Hematopoietic multipotent progenitor cell treated with erythropoietin and hydrocortisone succinate and interleukin-3 and kit ligand, for 17 days (in vitro differentiated cells): ENCODE measurements at regions not wholly inside any gene's neighbourhood (a gene's known extent, or its start where the extent isn't known, plus 50 kb on each side); places are given as distances from the start of the nearest gene placed in this dataset.
"Not testable (repeated sequence)": the region's sequence is repeated elsewhere in the genome, so short reads cannot be mapped to it uniquely, and the experiment has no call there.

Source experiments
- DNase-seq: peaks from one replicate; pipeline ENCODE4 v3.0.0-alpha.2; 2015; ENCODE audit warnings: low spot score

DNA sequence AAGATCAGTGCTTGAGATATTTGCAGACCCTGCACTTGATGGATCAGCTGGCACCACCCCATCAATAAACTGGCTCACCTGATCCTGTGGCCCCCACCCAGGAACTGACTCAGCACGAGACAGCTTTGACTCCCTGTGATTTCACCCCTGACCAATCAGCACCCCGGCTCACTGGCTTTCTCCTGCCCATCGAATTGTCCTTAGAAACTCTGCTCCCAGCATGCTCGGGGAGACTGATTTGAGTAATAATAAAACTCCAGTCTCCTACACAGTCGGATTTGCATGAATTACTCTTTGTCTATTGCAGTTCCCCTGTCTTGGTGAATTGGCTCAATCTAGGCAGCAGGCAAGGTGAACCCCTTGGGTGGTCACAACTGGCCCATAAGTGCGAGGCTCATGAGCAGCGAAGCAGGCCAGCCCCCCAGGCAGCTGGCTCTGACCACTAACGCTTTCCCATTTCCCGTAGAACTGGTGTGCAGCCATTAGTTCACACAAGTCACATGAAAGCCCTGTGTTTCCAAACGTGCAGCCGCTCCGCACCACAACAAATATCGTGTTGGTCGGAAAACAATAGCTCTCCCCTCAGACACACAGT is 79.6 kb downstream of the RSPH3 start:
- no peak for DNase-seq

DNA sequence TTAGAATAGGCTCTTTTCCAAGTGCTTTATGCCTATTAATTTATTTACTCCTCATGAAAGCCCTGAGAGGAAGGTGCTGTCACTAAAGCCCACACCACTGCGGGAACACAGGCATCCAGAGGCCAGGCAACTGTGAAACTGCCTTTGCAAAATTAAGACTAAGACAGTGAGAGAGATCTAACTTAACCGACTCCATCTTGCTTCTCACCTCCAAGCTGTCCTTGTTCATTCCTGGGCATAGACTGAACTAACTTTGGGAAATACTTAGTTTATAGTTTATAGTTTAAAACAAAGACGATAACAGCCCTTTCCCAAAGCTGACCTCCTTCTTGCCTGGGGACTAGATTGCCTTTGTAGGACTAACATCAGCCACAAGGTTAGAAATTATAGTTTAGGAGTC is 80.1 kb downstream of the RSPH3 start:
- DNase-seq, result no peak

DNA sequence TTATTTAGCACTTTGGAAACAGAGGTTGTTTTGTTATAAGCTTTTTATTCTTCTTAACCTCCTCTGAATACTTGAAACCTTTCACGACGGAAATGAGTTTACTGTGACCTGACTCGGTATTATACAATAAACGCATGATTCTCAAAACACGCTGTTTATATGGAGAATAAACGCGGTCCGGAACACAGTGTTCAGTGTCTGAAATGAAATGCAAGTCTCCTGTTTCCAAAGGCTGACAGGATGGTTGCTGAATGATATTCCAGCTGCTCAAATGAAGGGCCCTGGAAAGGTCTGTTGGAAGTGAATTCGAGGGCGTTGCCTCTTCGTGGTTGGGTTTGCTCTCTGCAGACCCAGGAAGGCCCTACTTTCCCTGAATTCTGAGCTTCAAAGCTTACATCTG is 83.4 kb downstream of the RSPH3 start:
- DNase-seq, result no peak

DNA sequence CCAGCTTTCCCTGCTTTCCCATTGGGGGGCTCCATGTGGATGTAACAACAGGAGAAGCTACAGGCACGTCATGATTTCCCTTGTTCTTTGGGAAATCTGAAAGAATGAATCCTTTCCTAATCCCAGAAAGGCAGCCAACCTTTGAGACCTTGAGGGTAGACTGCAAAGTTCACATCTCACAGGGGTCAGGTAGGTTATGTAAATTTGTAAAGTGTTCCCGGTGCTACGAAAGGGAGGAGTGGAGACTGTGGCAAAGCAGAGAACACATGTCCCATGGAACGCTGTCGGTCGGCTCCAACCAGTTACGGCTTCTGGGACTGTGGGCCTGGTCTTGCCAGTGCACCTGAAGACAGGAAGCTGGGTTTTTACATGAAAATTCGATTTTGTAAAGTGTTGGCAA is 85.1 kb downstream of the RSPH3 start:
- no peak for DNase-seq

DNA sequence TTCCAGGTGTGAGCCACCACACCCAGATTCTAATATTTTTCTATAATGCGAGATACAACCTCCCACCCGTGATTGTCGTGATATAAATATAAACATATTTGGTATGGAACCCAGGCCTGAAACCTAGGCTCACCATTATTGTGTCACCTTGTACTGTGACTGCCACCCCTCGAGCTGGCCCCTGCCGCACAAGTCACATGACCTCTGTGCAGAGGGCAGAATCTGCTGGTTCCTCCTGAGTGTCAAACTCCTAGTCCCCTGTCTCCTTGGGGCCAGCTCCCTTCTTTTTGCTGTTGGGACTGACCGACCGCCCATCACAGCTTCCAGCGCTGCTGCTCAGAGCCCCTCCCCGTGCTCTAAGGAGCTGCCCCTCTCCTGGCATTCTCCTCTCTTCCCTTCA is 86.4 kb downstream of the RSPH3 start:
- DNase-seq, result no peak

DNA sequence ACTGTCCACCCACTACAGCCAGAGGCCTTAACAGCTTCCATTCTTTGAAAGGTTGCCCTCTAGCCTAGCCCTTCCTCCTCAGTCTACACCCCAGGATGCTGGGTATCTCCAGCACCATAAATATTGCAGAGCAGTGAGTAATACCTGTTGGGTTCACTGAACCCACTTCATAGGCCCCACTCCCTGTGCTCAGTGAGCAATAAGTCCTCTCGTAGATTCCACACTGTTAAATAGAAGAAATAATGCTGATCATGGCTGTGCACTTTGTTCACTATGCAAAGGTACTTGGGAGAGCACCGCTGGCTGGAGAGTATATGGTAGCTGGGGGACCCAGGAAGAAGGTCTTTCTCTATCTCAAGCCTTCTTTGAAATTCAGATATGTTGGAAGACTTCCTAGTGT is 87.3 kb downstream of the RSPH3 start:
- no peak for DNase-seq

DNA sequence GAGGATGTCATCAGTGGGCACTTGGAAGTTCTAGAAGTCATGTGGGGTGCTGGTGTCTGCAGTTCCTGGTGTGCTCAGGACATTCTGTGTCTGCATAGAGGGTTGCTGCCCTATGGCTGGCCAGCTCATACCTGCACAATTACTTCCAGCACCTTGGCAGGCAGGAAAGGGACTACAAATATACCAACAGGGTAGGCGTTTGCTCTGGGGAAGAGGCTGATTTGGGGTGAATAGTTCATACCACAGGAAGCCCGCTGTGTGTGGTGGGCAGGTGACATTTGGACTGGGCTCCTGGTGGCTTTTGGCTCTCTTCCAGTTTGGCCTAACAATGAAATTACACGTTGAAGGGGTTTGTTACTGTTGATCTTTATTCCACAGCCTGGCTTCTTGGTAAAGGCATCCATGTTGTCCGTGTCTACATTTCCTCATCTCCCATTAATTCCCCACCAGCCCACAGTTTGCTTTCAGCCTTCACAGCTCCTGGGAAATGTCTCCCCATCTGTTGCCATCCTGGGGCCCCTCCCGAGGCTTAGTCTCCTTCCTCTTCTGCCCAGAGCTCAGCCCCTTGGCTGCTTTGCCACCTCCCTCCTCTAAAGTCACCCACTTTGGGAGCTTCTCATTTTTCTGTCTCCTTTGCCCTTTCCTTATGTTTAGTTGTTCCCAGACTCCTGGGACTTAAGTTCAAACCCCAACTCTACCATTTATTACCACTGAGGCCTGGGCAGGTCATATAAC is 88.1 kb downstream of the RSPH3 start:
- DNase-seq, result no peak

DNA sequence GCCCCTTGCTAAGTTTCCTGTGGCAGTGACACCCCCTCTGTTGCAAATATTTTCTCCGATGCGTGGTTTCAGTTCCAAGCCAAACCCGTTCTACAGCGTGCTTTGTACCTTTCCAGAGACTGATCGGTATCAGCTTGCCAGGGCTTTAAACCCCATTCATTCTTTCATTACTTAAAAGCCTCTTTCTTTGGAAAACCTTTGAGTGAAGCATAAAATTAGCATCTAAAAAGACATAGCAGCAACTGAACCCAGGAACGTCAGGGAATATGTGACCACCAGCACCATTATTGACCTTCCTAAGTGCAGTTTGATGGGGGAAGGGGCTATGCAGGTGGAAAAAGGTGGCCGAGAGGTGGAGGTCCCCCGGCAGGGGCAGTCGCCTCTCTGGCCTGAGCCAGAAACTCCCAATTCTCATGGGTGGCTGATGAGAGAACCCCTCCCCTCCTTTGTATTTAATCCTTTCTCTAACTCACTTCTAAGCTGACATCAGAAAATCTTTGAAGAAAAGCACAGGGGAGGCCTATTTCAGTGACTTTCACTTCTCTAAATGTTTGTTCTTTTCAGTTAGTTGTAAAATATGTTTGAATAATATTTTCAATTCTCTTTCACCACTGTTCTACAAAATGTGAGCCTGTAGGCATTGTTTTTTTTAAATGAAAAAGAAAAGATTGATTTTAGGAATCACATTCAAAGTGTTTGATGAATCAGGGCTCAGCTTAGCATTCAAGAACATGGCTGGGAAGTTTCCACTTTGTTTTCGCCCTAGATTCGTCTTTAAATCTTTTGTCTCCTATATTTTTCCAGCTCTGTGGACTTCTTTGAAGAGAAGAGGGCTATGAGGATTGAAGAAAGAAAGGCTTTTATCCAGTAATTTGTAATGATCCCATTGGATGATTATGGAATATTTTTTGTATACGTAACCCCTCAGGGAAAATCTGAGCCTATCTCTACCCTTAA is 89.2 kb downstream of the RSPH3 start:
- no peak for DNase-seq

DNA sequence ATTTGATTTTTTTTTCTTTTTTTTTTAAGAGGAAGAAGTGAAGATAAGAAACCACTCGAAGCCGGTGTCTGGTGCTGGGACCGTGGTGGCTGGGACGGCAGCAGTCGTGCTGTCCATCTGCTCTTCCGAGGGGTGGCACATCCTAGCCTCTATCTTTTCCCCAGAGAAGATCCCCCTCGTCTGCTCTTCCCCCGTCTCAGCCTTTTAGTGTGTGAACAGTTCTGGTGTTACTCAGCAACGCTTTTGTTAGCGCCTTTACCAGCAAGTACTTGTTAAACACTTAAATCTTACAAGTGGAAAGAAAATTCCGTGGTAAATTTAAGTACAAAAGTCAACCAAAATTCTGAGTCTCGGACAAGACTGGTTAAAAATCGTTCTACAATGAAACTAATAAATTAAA is 90.1 kb downstream of the RSPH3 start:
- no peak for DNase-seq

DNA sequence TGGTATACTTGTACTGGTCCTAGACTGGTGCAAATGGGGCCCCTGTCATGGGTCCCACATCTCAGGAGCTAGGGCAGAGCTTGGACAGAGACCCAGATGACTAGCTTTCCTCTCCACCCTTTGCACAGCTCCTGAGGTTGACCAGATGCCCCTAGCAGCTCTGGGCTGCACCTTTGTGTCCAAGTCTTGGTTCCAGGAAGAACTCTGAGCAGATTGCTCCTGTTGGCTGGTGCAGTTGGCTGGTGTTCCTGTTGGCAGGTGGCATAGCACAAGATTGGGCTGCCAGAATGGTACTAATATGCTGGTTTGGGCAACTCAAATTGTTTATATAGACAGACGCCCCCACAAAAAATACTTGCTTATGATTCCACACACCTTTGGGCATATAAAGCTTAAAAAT is 89.4 kb upstream of the EZR start:
- no peak for DNase-seq

DNA sequence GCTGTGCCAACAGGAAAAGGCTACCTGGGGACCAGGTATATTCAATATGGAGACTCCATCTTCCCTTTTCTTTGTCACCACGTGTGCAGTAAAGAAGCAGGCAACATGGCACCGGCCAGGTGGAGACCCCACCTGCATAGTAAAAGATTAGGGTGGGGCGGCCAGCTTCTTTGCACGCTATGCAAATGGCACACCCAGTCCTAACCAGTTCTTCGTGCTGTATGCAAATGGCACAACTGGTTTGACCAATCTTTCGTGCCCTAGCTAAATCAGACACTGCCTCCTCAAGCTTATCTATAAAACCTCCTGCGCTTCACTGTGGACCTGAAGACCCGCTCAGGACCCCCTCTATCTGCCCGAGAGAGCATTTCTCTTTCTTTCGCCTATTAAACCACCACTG is 88.8 kb upstream of the EZR start:
- DNase-seq, result no peak

DNA sequence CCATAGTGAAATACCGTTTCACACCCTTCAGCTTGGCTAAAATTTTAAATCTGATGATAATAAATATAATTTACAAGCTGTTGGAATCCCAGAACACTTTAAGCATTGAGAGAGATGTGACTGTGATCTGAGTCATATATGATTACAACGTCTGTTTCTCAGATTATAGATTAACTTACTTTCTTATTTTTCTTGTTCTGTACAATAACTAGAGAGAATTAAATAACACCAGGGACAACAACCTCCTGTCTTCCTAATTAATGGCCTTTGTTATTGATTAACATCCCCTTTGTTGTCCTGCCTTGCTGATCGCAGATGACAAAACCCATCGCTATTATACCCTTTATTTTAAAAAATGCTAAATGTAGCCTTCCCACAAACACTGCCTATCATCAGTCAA is 87.8 kb upstream of the EZR start:
- no peak for DNase-seq

DNA sequence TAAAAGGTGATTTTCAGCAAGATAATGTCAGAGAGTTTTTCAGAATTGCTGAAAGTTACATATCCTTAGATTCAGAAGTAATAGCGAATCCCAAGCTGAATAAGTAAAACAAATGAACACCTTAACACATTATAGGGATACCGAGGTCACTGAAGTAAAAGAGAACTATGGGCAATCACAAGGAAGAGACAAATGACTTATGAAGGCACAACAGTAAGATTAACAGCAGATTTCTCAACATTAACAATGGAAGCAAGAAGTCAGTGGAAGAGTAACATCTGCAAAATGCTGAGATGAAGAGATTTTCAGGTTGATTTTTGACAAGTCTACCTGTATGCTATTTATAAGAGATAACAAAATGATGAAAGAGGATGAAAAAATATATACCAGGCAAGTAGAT is 86.1 kb upstream of the EZR start:
- no peak for DNase-seq

DNA sequence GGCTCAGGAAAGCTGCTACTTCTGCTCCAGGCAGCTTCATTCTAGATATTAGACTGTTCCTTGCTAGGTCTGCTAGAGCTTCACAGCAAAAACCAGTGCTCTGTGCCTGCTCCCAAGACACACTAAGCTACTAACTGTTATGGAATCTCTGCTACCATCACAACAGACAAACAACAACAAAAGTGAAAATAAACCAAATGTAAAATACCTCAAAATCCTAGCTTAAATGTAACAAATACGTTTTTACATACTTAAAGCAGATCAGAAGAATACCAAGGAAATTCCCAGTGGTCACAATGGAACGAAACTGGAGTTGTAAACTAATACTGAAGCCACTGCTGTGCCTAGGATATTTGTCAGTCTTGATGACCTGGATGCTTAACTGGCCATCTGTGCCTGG is 84.6 kb upstream of the EZR start:
- no peak for DNase-seq

DNA sequence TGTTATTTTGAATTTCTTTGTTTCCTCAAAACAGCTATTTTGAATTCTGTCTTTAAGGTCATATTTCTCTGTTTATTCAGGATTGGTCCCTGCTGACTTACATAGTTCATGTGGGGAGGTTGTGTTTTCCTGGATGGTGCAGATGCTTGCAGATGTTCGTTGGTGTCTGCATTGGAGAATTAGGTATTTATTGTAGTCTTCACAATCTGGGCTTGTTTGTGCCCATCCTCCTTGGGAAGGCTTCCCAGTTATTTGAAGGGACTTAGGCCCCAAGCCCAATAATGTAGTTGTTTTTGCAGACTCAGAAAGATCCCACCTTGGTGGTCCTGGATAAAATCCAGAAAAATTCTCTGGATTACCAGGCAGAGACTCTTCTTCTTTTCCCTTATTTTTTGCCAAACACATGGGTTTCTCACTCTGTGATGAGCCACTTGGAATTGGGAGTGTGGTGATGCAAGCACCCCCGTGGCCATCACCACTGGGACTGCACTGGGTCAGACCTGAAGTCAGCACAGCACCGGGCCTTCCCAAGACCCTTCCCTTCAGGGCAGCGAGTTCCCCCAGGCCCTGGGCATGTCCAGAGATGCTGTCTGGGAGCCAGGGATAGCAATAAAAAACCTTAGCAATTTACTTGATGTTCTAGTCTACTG is 81.6 kb upstream of the EZR start:
- DNase-seq, result no peak

DNA sequence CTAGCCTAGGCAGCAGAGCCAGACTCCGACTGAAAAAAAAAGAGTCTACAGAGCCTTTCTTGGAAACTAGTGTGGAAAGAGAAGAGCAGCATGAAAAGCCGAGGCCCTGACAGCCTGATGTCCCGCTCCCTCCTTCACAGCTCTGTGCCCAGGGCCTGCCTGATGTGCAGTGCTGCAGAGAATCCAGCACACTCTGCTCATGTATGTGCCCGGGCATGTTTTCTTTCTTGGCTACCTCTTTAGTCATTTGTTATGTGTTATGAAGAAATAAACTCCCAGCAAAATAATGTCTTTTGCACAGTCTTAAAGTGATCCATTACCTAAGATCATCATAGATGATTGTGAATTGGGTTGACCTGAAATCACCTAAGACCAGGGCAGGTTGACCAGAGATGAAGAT is 78.1 kb upstream of the EZR start:
- DNase-seq, result no peak

DNA sequence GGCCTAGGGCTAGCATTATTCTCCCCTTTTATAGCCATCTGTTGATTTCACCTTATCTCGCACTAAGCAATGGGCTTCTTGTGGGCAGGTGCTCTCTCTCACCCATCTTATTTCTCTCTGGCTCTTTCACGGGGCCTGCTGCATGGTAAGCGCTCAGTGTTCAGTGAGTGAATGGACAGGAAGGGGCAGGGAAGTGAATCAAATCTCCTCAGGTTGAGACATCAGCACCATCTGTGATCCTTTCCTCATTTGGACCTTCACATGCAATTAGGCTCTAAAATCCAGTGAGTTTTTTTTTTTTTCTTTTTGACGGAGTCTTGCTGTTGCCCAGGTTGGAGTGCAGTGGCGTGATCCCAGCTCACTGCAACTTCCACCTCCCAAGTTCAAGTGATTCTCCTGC is 76.5 kb upstream of the EZR start:
- no peak for DNase-seq

DNA sequence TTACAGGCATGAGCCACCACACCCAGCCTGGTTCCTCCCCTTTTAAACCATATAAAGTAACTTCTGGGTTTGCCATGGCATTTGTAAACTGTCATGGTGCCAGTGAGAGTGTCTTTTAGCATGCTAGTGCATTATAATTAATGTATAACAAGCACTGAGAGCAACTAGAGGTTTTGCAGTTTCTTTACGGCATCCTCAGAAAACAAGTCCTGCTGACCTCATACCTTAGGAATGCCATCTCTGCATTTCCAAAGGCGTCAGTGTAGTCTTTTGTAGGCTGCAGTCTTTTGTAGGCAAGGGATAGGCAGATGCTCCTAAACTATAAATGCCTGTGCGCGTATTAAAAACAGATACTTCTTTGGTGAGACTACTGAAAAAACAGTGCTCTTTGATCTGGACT is 75.0 kb upstream of the EZR start:
- DNase-seq, result no peak

DNA sequence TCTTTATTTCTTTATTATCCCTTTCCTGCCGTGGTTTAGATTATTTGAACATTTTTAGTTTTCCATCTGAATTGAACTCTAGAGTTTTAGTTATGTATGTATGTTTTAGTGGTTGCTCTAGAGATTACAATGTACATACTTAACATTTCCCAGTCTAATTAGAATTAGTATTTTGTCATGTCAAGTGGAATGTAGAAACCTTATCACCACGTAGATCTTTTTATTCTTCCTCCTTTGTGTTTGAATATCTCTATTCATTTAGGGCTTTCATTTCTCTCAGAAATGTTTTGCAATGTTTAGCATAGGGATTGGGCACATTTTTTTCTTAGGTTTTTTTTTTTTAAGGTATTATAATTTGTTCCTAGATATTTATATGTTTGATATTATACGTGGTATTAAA is 73.1 kb upstream of the EZR start:
- no peak for DNase-seq

DNA sequence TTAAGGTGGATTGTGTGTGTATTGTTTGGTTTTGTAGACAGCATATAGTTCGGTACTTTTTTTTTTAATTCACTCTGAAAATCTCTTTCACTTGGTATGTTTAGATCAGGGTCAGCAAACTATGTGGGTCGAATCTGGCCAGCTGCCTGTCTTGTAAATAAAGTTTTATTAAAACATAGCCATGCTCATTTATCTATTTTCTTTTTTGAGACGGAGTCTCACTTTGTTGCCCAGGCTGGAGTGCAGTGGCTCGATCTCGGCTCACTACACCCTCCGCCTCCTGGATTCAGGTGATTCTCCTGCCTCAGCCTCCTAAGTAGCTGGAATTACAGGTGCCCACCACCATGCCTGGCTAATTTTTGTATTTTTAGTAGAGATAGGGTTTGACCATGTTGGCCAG is 72.4 kb upstream of the EZR start:
- not testable (repeated sequence) for DNase-seq

DNA sequence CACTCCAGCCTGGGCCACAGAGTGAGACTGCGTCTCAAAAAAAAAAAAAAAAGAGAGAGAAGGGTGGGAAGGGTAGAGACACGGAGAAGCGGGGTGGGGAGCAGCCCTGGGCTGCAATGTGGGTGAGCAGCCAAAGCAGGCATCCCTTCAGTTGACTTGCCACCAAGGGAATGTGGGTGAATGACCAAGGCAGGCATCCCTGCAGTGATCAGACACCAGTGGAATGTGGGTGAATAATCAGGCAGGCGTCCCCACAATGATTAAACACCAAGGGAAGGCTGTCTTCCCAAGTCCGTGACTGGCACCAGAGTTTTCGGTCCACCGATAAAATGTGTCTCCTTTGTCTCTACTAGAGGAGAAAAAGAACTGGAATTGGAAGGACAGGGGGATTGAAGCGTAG is 69.0 kb upstream of the EZR start:
- DNase-seq, result not testable (repeated sequence)

DNA sequence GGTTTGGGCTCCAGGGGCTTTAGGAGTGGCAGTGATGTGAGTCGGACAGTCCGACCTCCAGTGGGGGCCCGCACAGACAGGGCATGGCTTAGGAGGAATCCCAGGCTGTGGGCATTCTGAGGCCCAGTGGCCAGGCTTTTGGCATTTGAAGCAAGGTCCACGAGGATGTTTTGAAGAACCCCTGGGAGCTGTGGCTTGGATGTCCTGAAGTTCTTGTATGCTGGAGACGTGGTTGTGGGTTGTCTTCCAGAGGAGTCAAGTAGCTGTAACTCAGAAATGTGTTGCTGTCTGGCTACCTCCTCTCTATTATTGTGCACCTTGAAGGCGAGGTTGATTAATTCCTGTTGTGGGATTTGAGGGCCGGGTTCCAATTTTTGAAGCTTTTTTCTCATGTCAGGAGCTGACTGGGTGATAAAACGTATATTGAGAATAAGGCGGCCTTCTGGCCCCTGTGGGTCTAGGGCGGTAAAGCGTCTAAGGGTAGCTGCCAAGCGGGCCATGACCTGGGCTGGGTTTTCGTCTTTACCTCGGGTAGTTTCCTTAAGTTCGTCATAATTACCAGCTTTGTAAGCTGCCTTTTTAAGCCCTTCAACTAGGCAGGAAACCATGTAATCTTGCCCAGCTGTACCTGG is 67.3 kb upstream of the EZR start:
- not testable (repeated sequence) for DNase-seq
